NCI-H345 treated with DMSO at 0.1 percent for 48 hours (cell line): ENCODE measurements at regions not wholly inside any gene's neighbourhood (a gene's known extent, or its start where the extent isn't known, plus 50 kb on each side); places are given as distances from the start of the nearest gene placed in this dataset.
A peak's percentile ranks its signal among the peaks of the same experiment; 100 is the strongest.
"Not testable (repeated sequence)": the region's sequence is repeated elsewhere in the genome, so short reads cannot be mapped to it uniquely, and the experiment has no call there.

Source experiments
- DNase-seq: peaks from one replicate; lab custom pipeline; 2025; ENCODE audit not compliant: unreplicated experiment; lab: John Stamatoyannopoulos, UW

DNA sequence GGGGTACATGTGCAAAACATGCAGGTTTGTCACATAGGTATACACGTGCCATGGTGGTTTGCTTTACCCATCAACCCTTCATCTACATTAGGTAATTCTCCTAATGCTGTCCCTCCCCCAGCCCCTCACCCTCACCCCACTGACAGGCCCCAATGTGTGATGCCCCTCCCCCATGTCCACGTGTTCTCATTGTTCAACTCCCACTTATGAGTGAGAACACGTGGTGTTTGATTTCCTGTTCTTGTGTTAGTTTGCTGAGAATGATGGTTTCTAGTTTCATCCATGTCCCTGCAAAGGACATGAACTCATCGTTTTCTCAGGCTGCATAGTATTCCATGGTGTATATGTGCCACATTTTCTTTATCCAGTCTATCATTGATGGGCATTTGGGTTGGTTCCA lies 232.9 kb upstream of the RASGRP1 start:
- not testable (repeated sequence) for DNase-seq

DNA sequence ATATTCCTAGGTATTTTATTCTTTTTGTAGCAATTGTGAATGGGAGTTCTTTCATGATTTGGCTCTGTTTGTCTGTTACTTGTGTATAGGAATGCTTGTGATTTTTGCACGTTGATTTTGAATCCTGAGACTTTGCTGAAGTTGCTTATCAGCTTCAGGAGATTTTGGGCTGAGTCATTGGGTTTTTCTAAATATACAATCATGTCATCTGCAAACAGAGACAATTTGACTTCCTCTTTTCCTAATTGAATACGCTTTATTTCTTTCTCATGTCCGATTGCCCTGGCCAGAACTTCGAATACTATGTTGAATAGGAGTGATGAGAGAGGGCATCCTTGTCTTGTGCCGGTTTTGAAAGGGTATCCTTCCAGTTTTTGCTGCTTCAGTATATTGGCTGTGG lies 234.6 kb upstream of the RASGRP1 start:
- not testable (repeated sequence) for DNase-seq

DNA sequence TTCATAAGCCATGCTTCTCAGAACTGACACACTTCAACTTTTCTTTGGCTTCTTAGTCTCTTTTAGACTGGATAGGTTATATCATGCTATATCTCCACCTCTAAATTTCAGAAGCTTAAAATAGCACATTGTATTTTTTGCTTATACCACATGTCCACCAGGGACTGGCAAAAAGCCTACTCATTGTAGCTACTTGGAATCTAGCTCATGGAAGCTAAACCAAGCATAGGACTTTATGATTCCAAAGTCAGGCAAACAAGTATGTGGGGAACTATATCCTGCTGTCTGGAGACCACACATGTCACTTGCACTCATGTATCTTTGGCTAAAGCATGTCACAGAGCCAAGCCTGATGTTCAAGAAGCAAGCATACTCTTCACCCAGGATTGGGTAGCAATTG lies 245.0 kb upstream of the RASGRP1 start:
- DNase-seq, result no peak

DNA sequence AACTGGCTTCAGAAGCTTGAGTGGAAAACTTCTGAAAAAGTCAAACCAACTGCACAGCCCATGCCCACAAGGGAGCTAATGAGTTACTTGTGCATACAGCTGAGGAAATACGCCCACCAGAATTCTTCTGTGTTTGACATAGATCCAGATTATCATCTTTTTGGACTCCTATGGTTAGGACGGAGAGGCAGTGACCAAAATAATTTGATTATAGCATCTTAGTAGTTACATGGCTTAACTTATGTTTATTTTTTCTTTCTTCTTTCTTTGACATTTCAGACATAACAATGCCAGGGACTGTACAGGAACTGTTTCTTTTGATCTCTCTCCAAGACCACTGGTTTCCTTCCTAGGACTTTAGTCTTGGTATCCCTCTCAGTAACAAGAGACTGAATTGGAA lies 246.1 kb upstream of the RASGRP1 start:
- no peak for DNase-seq

DNA sequence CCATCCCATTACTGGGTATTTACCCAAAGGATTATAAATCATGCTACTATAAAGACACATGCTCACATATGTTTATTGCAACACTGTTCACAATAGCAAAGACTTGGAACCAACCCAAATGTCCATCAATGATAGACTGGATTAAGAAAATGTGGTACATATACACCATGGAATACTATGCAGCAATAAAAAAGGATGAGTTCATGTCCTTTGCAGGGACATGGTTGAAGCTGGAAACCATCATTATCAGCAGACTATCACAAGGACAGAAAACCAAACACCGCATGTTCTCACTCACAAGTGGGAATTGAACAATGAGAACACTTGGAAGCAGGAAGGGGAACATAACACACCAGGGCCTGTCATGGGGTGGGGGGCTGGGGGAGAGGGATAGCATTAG lies 249.6 kb upstream of the RASGRP1 start:
- DNase-seq, result not testable (repeated sequence)

DNA sequence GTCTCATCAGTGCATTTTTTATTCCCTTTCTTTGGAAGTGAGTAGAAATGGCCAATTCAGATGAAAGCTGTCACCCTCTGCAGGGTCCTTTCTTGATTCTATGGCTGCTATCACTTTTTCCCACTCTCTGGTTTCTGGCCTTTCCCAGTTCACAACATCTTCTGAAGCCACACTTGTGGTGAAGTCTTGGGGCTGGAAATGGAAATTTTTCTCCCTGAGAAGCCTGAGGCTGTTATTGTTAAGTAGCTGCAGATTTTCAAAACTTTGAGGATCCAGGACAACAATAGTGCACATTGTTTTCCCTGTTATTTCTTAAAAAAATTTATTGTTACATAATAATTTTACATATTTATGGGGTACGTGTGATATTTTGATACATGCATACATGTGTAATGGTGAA lies 250.3 kb upstream of the RASGRP1 start:
- DNase-seq, result no peak

DNA sequence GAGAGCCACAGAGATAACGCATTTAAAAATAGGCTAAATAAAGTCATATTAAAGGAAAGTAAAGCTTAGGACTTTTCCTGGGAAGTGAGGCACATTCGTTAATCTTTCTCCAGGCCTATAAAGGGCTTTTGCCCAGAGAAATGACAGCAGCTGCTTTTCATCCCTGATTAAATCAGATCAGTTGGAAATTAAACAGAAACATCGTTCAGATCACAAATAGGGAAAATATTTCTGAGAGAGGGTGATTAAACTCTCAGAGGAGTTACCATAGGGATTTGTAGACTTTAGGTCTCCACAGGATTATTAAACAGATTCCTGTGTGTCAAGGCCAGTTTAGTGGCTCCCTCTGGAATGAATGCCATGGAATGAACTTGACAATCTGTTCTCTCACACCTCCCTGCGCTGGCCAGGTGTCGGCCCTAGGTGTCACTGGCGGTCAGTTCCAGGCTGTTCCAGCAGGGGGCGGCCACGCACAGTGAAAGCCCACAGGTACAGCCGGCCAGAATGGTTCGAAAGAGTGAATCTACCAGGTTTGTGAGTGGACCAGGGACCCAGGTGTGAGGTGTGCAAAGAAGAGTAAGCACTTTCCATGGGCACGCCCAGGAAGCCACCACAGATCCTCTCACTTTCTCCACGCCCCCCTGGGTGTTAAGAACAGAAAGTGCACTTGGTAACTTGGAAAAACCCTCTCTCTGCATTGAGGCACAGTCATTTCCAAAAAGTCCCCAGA lies 253.0 kb upstream of the RASGRP1 start:
- DNase-seq, result peak; percentile 28

DNA sequence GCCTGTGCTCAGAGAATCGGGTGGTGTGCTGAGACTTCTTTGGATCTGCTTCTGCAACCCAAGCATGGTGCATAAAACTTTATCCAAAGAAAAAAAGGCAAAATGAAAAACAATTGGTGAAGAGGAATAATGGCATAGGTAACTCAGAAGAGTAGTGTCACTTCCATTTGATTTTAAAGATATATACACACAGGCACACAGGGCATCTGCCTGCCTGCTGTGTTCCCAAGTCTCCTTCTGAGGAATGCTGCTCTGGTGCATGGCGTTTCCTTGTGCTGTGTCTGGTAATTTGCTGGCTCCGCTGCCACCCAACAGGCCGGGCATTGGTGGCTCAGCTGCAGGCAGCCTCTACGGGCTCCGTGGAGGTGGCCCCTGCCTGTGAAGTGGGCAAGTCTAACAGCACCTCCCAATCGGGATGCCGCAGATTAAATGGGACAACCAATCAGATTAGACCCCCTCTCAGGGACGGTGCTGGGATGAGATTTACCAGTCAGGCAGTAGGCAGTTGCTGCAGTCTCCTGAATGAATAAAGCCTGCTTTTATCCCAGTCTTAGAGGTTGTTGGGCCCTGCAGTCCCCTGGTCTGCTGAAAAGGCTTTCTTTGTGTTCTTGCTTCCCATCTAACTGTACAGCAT lies 253.7 kb upstream of the RASGRP1 start:
- DNase-seq, result no peak

DNA sequence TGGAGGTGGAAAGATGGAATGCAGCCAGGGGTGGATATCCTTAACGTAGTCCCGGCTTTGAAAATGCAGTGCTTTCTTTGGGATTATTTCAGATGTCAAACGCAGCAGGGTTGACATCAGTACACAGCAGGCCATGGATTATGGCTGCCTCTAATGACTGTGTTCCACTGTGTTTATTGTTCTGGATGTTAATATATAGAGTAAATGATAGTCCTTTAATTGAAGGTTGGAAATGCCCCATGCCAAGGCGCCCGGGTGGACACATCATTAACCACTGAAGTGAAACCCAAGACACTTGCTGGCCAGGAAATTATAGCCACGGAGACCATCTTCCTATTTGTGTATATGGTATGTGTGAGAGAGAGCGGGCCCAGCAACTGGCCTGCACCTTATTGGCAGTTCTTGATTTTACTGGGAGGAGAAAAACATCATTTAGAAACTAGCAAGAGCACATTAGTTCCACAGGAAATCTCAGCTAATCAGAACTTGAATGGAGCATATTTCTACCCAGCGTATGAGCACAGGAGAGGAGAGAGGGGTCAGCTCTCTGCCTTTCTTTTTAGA lies 254.9 kb upstream of the RASGRP1 start:
- no peak for DNase-seq

DNA sequence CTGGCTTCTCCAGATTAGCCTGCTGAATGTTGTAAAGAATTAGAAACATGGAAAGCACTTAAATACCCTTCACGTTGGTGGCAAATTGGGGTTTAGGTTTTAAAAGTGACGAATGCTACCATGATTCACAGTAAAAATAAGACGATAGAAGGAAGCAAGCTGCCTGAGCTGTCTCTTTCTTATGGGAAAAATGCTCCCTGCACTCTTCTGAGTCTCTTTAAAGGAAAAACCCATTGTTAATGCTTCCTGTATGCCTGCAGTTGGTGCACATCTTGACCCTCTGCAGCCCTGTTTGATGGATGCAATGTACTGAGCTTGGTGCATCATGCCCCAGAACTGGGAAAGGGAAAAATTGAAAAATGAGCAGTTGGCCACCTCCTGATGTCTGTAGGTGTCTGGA lies 258.6 kb upstream of the RASGRP1 start:
- no peak for DNase-seq

DNA sequence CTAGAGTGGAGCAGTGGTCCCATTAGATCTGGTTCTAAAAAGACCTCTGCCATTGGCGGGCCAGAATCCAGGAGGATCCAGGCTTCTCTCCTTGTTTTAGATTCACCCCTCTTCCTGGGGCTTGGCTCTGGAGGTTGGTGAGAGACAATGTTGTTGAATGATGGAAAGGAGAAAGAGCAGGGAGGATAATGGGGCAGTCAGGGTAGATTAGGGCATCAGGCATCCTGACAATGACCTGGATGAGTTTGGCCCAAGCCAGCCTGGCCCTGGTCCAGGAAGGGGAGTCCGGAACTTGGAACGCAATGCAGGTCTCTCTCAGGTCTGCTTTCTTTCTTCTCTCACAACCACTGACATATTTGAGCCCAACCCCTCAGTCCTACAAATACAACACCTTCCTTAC lies 260.1 kb upstream of the RASGRP1 start:
- DNase-seq, result no peak

DNA sequence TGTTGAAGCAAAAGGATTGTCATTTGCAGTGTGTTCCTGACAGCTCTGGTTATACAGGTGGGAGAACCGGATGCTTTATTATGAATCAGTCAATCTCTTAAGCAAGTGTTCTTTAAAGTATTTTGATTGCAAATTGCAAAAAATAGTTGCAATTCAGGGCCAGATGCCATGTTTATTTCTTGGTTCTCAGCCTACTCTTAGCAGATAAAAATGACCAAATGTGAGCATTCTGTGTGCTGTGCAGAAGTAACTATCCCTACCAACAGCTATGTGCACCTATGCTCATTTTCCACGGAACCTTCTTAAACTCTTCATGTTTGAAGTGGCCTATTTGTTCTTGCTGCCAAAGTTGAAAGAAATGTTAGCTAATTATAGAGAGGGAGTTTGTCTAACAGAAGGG lies 262.3 kb upstream of the RASGRP1 start:
- no peak for DNase-seq

DNA sequence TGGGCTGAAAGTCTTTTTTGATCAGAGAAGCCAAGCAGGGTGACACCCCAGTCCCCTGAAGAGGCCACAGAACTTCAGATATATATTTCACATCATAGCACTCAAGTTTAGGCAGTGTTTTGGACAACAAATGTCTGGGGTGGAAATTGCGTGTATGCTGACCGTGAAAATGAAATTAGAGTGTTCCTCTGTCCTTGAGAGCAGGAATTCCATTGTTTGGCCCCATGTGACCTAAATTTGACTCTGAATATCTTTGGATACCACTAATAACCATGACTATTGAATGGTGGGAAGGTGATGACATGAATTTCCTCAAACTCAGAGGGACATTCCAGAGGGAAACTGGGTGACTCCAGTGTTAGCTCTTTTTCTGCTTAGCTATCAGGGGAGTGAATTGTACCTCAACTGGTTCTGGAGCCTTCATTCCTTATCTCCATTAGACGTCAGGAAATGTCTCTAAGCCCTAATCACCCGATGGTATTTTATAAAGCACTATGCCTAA lies 263.5 kb upstream of the RASGRP1 start:
- no peak for DNase-seq

DNA sequence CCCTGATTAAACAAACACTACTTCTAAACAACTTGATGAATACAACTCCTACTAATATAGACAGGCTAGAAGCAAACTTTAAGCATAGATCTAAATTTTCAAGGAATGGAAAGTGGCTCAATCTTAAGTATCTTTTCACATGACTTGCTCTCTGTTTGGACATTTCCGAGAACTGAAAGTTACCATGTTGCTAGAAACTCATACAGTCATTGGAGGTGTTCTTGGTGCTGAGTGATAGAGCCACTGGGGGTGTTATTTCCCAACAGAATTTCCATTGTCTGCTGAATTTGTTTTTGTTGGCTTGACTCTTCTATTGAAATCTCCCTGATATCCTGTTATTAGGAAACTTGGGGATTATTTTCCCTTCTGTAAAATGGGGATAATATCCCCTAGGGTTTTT lies 264.5 kb upstream of the RASGRP1 start:
- DNase-seq, result no peak

DNA sequence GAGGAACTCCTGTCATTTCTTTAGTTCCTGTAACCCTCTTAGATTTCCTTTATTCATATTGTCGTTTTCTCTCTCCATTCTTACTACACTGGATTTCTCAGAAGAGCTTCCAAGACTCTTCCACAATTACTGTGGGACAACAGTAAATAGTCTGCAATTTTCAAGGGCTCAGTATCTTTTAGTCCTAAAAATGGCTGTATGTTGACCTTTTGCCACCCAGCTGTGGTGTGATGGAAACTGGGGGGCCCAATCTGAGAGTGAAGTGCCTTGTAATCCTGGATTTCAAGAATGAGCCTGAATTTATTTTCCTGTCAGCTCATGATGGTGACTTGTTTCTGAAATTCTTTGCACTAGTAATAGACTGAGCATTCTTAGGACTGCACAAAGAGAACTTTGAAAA lies 277.6 kb upstream of the RASGRP1 start:
- no peak for DNase-seq

DNA sequence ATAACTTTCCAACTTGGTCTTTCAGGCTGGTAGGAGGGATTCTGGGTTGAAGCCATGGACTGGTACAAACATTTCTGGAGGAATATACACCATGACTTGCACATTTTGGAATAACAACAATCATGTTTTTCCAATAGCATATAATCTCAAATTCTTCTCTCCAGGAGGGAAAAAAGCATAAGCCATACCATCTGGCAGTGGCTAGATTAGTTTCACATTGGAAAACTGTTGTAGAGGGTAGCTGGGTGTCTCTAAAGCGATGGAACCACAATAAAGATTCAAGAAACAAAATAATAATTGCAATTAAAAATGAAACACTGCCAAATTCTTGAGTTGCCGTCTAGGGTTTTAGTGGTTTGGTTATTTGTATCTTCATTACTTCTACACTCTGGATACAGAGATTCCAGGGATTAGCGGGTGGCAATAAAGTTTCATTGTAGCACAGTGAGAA lies 278.5 kb upstream of the RASGRP1 start:
- no peak for DNase-seq

DNA sequence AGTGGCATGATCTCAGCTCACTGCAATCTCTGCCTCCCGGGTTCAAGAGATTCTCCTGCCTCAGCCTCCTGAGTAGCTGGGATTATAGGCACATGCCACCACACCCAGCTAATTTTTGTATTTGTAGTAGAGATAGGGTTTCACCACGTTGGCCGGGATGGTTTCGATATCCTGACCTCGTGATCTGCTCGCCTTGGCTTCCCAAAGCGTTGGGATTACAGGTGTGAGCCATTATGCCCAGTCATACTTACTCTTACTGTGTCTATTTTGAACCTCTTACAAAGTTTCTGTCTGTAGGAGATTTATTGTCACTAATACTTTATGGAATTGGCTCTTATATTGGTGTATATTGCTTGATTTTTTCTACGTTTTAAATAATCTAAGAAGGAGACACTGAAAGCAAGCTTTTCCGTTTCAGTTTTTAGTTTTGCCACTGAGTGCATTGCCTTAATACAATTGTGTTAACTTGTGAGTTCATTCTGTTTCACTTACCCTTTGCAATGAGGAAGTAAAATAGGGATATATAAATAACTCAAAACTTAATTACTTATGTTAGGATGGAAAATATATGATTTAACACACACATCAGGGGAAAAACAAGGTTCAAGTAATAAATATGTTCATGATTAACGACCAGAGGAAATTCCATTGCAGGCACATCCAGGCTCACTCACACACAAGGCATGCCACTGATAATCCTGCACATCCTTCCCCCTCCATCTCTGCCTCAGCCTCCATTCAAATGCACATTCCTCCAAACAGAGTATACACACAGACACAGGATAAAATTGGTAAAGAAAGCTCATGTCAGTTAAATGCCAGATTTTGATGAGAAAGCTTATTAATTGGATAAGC lies 279.3 kb upstream of the RASGRP1 start:
- no peak for DNase-seq

DNA sequence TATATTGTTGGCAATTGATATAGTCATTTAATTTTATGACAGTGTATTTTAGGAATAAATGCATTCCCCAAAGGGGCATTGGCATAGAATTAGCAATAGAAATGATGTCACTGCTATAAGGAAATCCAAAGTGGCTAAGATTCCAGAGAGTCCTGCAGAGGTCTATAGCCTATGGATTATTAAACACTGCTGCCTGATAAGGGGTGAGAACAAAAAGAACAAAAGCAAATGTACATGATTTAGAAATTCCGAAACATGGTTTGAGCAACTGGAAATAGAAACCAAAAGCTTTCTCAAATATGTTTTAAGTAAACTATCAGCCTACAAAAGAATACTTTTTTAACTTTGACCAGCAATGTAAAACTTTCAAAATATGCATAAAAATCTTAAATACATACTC lies 280.1 kb upstream of the RASGRP1 start:
- DNase-seq, result no peak

DNA sequence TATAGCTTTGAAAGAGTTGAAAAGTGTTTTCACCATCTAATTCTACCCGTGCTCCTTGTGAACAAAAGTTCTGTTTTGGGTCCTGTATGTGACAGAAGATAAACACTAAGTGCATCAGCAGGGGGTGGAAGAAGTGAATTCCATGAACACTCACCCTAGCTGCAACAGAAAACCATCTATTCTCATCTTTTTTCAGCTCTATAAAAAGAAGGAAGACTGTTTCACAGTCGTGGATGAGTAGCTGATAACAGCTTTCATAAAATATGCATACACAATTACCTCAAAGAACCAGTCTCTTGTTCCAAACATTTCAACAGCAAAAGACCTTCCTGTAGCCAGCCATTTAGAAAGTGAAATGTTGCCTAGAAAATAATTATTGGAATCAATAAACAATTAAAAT lies 281.7 kb upstream of the RASGRP1 start:
- DNase-seq, result no peak

DNA sequence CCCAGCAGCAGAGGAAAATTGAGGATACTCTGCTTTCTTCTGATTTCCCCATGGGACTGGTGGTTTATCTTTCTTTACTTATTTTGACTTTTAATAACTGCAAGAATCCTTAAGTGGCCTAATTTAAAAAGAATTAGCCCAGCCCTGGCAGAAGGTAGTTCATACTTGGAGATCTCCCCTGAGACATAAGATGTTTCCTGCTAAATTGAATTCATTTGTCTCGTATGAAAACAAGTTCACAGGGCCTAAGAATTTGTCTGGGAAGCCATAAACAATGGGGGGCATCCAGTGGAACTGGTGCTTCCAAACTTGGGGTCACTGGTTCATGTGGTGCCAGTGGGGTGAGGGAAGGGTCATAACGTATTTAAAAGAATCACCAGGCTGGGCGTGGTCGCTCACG lies 283.1 kb upstream of the RASGRP1 start:
- no peak for DNase-seq

DNA sequence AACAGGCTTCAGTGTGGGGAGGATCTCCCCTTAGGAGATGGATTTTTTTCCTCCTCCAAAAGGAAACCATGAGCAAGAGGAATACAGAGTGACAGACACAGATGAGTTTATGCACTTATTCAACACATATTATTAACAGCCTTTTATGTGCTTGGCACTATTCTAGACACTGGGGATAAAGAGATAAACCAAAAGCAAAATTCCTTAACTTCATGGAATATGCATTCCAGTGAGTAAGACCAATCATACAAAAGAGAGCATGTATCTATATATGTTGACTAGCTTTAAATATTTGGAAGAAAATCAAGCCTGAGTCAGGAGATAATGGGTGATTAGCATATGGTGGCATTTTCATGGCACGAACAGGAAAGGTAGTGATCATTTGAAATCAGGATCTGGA lies 284.4 kb upstream of the RASGRP1 start:
- no peak for DNase-seq
